ENCODE measurements at regions not wholly inside any gene's neighbourhood (a gene's known extent, or its start where the extent isn't known, plus 50 kb on each side); places are given as distances from the start of the nearest gene placed in this dataset.

DNA sequence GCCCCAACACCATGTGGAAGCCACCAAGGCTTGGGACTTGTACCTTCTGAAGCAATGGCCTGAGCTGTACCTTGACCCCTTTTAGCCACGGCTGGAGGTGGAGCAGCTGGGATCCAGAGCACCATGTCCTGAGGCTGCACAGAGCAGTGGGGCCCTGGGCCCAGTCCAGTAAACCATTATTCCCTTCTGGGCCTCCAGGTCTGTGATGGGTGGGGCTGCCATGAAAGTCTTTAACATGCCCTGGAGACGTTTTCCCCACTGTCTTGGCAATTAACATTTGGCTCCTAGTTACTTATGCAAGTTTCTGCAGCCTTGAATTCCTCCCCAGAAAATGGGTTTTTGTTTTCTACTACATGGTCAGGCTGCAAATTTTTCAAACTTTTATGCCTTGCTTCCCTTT lies 323.7 kb upstream of the ZP4 start:
- no peak for DNase-seq (ENCODE audit: low read depth, low spot score)

DNA sequence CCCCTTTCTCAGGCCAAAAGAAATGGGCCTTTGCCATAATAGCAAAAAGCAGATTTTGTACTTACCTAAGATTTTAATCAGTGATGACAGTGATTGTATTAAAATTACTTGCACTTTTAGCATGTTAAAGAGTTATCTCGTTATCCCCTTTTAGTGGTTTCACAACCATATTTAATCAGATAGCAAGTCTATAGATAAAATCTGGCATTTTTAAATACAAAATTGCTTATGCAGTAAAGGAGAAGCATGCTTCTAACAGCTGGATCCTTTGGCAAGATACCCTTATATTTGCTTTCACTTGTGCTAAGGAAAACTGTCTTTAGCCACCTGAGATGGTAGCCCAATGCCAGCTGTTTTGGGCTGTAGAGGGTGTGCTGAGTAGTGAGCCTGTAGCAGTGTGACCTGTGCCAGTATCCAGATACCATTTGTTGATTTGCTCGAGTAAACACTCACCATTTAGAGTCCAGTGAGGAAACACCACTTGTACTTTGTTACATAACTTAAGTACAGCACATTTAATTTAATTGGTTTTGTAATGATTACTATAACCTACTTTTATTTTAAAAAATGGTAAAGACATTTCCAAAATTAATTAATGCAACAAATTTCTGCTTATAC lies 314.4 kb upstream of the ZP4 start:
- no peak for DNase-seq (ENCODE audit: low read depth, low spot score)

- no peak for DNase-seq (ENCODE audit: low read depth, low spot score)
Measured at GRCh38 chr1:238201992-238202391, 311.3 kb upstream of the ZP4 start.

DNA sequence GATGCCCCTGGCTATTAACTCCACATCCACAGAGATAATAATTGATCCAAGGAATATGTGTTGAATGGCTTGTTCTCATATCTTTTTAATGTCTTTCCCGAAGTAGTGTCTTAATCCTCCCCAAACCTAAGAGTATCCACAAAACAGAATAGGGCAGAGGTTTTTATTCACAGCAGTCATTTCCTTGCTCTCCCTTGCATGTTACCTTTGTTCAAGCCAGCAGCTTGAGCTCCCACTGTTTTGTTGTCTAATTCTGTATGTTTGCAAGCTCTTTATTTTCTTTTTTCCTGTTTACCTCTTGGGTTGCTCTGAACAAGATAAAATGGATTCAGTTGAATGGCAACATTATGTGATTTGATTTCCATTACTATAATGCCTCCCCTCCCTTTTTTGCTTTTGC lies 308.6 kb upstream of the ZP4 start:
- no peak for DNase-seq (ENCODE audit: low read depth, low spot score)

GRCh38 chr1:238196516-238196915 lies 305.8 kb upstream of the ZP4 start:
- DNase-seq (ENCODE audit: low read depth, low spot score), result no peak

- no peak for DNase-seq (ENCODE audit: low read depth, low spot score)
Measured at GRCh38 chr1:238191170-238191569, 300.4 kb upstream of the ZP4 start.

DNA sequence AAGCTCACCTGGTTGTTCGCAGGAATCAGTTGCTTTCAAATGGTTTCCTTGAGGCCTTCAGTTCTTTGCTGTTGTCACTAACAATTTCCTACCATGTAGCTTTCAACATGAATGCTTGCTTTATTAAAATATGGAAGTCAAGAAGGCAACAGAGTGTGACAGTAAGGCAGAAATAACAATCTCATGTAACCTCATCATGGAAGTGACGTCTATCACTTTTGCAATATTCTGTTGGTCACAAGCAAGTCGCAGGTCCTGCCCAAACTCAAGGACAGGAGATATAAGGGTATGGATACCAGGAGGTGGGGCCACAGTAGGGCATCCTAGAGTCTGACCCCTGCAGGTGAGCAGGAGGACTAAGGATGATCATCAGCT lies 296.8 kb upstream of the ZP4 start:
- no peak for DNase-seq (ENCODE audit: low read depth, low spot score)

- DNase-seq (ENCODE audit: low read depth, low spot score), result no peak
Measured at GRCh38 chr1:238186887-238187574, 296.3 kb upstream of the ZP4 start.

- peak; percentile 57 for DNase-seq (ENCODE audit: low read depth, low spot score)
Measured at GRCh38 chr1:238177960-238178645, 287.4 kb upstream of the ZP4 start.

- no peak for DNase-seq (ENCODE audit: low read depth, low spot score)
Measured at GRCh38 chr1:238177351-238177750, 286.6 kb upstream of the ZP4 start.

- DNase-seq (ENCODE audit: low read depth, low spot score), result no peak
Measured at GRCh38 chr1:238176441-238176840, 285.7 kb upstream of the ZP4 start.

DNA sequence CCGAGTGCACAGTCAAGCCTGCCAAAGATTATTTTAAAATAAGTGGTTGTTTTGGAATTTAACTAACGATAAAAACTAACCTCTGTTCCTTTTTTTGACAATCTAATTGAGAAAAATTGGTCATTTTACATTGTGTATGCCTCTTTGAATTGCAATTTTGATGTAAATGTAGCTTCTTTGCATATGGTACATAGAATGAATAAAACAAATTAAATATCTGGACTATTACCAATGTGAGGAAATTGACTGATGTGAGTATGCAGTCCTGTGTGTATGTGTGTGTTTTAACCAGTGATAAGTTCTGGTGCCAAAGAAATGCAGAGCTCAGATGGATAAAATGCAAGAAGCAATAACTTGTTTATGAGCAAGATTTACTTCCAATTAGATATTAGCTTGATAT lies 281.3 kb upstream of the ZP4 start:
- DNase-seq (ENCODE audit: low read depth, low spot score), result no peak

- DNase-seq (ENCODE audit: low read depth, low spot score), result no peak
Measured at GRCh38 chr1:238161955-238162354, 271.2 kb upstream of the ZP4 start.

DNA sequence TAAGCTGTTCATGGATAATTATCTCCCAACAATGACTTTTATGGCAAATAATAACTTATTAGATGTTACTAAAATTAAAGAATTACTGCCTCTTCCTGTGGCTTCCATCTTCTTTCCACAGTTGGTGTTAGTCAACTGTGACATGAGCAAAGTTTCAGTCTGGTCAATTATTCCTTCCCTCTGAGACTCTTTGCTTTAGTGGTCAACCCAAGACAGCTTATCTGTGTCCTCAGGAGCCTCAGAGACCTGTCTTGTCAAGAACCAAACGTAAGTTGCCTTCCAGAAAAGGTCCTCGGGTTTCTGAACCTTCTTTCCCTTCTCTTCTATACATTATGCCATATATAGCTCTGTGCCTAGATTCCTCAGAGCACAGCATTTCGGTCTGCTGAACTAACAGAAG lies 263.2 kb upstream of the ZP4 start:
- no peak for DNase-seq (ENCODE audit: low read depth, low spot score)

DNA sequence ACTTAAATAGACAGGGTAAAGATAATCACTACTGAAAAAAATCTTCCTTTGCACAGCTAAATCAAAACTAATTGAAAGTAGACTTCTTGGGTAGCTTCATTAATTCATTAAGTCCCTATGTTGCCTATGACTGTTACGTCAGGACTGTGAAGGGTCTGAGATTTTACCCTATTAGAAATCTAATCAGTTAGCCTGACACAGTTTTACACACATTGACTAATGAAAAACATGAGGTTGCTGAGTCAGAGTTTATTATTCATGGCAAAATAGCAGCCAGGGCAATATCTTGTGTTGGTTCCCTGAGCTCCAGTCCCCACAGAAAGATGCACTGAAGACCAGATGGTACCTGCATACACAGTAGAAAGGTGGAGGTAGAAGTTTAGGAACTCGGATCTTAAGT lies 262.5 kb upstream of the ZP4 start:
- DNase-seq (ENCODE audit: low read depth, low spot score), result no peak

GRCh38 chr1:238152119-238152518 lies 261.4 kb upstream of the ZP4 start:
- DNase-seq (ENCODE audit: low read depth, low spot score), result no peak

DNA sequence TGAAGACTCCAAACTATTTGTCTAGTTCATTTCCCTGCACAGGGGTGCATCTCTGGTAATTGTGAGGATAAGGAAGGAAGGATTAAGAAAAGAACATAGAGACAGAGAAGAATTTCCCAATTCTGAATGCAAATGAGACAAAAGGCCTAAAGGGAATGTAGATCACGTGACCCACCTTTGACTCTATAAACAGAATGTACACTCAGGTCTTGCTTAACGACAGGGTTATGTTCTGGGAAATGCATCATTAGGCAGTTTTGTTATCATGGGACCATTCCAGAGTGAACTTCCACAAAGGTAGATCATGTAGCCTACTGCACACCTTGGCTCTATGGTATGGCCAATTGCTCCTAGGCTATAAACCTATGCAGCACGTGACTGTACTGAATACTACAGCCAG lies 252.3 kb upstream of the ZP4 start:
- DNase-seq (ENCODE audit: low read depth, low spot score), result no peak

DNA sequence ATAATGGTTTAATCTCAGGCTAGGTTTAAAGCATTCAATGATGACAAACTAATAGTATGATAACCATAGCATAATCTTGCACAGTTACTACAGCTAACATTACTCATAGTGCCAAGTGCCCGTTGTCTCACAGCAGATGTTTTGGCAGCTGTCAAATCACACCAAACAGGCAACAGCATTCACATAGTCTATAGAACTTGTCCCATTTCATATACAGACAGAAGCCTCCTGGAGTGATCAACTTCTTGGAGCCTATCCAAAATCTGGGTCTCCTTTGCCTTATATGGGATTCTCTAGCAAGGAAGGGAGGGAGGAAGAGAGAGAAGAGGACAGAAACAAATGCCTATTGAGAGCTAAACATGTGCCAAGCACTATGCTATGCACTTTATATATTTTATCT lies 250.6 kb upstream of the ZP4 start:
- no peak for DNase-seq (ENCODE audit: low read depth, low spot score)

DNA sequence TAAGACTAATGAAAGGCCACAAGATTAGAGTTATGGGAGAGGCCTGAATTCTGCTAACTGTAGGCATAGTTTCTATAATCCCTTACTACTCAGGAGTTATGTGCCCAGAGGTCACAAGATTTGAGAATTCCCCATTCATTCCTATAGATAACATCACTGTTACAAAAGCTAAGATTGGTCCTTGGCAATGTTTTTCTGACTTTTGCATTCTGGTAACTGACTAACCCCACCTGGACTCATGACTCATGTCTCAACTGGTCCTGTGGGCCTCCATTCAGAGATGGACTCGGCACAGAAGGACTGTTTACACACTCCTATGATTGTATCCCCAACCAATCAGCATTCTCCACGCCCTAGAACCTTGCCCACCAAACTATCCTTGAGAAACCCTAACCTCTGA lies 249.0 kb upstream of the ZP4 start:
- no peak for DNase-seq (ENCODE audit: low read depth, low spot score)

- no peak for DNase-seq (ENCODE audit: low read depth, low spot score)
Measured at GRCh38 chr1:238138059-238138626, 247.4 kb upstream of the ZP4 start.

- no peak for DNase-seq (ENCODE audit: low read depth, low spot score)
Measured at GRCh38 chr1:238135708-238136664, 245.3 kb upstream of the ZP4 start.

DNA sequence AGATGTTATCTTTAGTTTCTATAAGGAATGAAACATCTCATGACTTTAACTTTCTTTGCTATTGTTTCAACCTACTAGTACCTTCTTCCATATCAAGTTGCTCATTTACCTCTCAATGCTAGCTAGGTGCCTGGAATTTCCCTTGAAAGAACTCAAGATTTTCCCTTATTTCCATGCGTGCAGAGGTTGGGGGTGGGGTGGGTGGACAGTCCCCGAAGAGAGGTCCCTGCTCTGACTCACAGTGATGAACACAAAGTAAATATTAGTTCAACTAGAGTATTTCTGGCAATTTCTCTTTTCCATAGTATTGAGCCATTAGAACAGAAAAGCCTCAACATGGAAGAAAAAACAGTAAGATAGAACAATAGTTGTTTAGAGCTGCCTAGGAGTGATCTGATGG lies 239.0 kb upstream of the ZP4 start:
- DNase-seq (ENCODE audit: low read depth, low spot score), result no peak

All from iPS DF 19.7 (cell line).